ENCODE measurements at regions not wholly inside any gene's neighbourhood (a gene's known extent, or its start where the extent isn't known, plus 50 kb on each side); places are given as distances from the start of the nearest gene placed in this dataset.

GRCh38 chr4:183843248-183843671 is 61.8 kb upstream of the STOX2 start:
- H3K9me3 ChIP-seq (replicated peaks; ENCODE audit: control insufficient read depth, low read depth, low read length), result peaks cover 11% of the 10 kb centered on the region
- WGBS (ENCODE audit: insufficient coverage), result 30% methylated on average over 2 of the region's 7 CpGs
- DNase-seq, result peak; percentile 71
- H3K4me3 ChIP-seq (ENCODE audit: low read length), result no peak overlapping the region
- no peaks in the 10 kb centered on the region for H3K36me3 ChIP-seq (ENCODE audit: control insufficient read depth, insufficient read depth, low read length)
- H3K27ac ChIP-seq (ENCODE audit: low read length), result peak overlapping the region; percentile 52
- H3K4me1 ChIP-seq (ENCODE audit: control insufficient read depth, insufficient read depth, low read length), result no peaks in the 10 kb centered on the region
- H3K27me3 ChIP-seq (ENCODE audit: control insufficient read depth, insufficient read depth, low read length), result no peaks in the 10 kb centered on the region

DNA sequence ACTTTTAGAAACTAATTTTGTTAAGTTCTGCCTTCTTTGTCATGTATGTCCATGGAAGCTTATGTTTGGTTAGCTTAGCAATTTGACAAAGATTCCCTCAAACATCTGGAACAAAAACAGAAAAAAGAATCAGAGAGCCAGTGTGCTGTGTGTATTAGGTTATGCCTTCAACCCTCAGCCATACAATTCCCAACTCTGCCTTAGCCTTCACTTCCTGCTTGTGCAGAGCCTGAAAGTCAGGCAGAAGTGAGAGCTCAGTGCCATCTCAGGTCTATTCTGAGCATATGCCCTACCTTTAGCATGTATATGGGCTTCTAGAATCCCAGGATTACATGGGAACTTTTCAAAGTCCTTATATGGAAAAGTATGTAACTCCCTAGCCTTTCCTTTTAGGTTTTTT is 58.2 kb upstream of the STOX2 start:
- DNase-seq, result no peak
- Histone ChIP-seq H3K36me3 (ENCODE audit: control insufficient read depth, insufficient read depth, low read length) (no peaks in the 10 kb centered on the region), H3K9me3 (replicated peaks; ENCODE audit: control insufficient read depth, low read depth, low read length) (peaks cover 11% of the 10 kb centered on the region), H3K27me3 (ENCODE audit: control insufficient read depth, insufficient read depth, low read length) (no peaks in the 10 kb centered on the region), H3K4me3 (ENCODE audit: low read length) (no peak overlapping the region), H3K27ac (ENCODE audit: low read length) (no peak overlapping the region), H3K4me1 (ENCODE audit: control insufficient read depth, insufficient read depth, low read length) (peaks cover 7% of the 10 kb centered on the region)

- peak; percentile 42 for DNase-seq
- Histone ChIP-seq H3K4me3 (ENCODE audit: low read length) (no peak overlapping the region), H3K9me3 (replicated peaks; ENCODE audit: control insufficient read depth, low read depth, low read length) (peaks cover 11% of the 10 kb centered on the region), H3K4me1 (ENCODE audit: control insufficient read depth, insufficient read depth, low read length) (peaks cover 11% of the 10 kb centered on the region), H3K36me3 (ENCODE audit: control insufficient read depth, insufficient read depth, low read length) (no peaks in the 10 kb centered on the region), H3K27me3 (ENCODE audit: control insufficient read depth, insufficient read depth, low read length) (peaks cover 2% of the 10 kb centered on the region), H3K27ac (ENCODE audit: low read length) (no peak overlapping the region)
- 20% methylated on average over 3 of the region's 3 CpGs for WGBS (ENCODE audit: insufficient coverage)
Observed at GRCh38 chr4:183848805-183849204, 56.3 kb upstream of the STOX2 start.

- peak overlapping the region; percentile 32 for H3K27ac ChIP-seq (ENCODE audit: low read length)
- H3K4me1 ChIP-seq (ENCODE audit: control insufficient read depth, insufficient read depth, low read length), result peaks cover 25% of the 10 kb centered on the region
- no peaks in the 10 kb centered on the region for H3K36me3 ChIP-seq (ENCODE audit: control insufficient read depth, insufficient read depth, low read length)
- DNase-seq, result no peak
- 75% methylated on average over 2 of the region's 10 CpGs for WGBS (ENCODE audit: insufficient coverage)
- H3K4me3 ChIP-seq (ENCODE audit: low read length), result no peak overlapping the region
- peaks cover 2% of the 10 kb centered on the region for H3K27me3 ChIP-seq (ENCODE audit: control insufficient read depth, insufficient read depth, low read length)
- no peaks in the 10 kb centered on the region for H3K9me3 ChIP-seq (replicated peaks; ENCODE audit: control insufficient read depth, low read depth, low read length)
Observed at GRCh38 chr4:183852910-183853547, 52.1 kb upstream of the STOX2 start.

DNA sequence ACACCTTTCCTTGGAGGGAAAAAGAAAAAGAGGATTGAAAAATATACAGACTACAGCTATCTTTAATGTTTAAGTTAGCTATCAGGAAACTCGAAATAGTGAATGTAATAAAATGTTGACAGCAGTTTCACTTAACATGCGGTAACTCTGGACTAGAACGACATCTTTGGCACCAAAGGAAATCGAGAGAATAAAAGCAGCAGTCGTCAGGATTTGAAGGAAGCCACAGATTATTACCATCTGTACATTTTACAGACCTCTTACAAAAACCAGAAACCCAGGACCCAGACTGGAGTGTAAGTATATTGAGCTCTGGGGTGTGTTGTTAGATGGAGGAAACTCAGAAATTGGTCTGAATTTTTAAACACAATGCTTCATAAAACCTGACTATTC is 51.6 kb upstream of the STOX2 start:
- Histone ChIP-seq H3K36me3 (ENCODE audit: control insufficient read depth, insufficient read depth, low read length) (no peaks in the 10 kb centered on the region), H3K9me3 (replicated peaks; ENCODE audit: control insufficient read depth, low read depth, low read length) (no peaks in the 10 kb centered on the region), H3K27ac (ENCODE audit: low read length) (no peak overlapping the region), H3K4me3 (ENCODE audit: low read length) (no peak overlapping the region), H3K4me1 (ENCODE audit: control insufficient read depth, insufficient read depth, low read length) (peaks cover 25% of the 10 kb centered on the region), H3K27me3 (ENCODE audit: control insufficient read depth, insufficient read depth, low read length) (peaks cover 2% of the 10 kb centered on the region)
- no CpG with 5 or more reads among the region's 5 CpGs for WGBS (ENCODE audit: insufficient coverage)
- DNase-seq, result peak; percentile 72

Measured in muscle of leg (tissue), 3 donors.